Hepatocyte (in vitro differentiated cells): ENCODE measurements at regions not wholly inside any gene's neighbourhood (a gene's known extent, or its start where the extent isn't known, plus 50 kb on each side); places are given as distances from the start of the nearest gene placed in this dataset.

Source experiments
- EZH2 ChIP-seq: fragments of 200-600 bp; sonication (generic); IDR thresholded peaks from 2 replicates; pipeline ENCODE4 v1.6.1; 2016; ENCODE audit warnings: antibody characterized with exemption, mild to moderate bottlenecking, borderline replicate concordance
- TF ChIP-seq, protein P1 (sequence below): fragments of 200-600 bp; sonication (generic); IDR thresholded peaks from 2 replicates; pipeline ENCODE4 v1.5.1; 2016; ENCODE audit warnings: antibody characterized with exemption, mild to moderate bottlenecking; ENCODE audit not compliant: poor library complexity

DNA sequence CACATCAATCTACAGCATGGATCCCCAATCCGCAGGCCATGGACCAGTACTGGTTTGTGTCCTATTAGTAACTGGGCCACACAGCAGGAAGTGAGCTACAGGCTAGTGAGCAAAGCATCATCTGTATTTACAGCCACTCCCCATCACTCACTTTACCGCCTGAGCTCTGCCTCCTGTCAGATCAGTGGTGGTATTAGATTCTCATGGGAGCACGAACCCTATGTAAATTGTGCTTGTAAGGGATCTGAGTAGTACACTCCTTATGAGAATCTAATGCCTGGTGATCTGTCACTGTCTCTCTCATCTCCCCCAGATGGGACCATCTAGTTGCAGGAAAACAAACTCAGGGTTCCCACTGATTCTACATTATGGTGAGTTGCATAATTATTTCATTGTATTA lies 212.7 kb upstream of the FAM174A start:
- TF ChIP-seq, protein P1, sequence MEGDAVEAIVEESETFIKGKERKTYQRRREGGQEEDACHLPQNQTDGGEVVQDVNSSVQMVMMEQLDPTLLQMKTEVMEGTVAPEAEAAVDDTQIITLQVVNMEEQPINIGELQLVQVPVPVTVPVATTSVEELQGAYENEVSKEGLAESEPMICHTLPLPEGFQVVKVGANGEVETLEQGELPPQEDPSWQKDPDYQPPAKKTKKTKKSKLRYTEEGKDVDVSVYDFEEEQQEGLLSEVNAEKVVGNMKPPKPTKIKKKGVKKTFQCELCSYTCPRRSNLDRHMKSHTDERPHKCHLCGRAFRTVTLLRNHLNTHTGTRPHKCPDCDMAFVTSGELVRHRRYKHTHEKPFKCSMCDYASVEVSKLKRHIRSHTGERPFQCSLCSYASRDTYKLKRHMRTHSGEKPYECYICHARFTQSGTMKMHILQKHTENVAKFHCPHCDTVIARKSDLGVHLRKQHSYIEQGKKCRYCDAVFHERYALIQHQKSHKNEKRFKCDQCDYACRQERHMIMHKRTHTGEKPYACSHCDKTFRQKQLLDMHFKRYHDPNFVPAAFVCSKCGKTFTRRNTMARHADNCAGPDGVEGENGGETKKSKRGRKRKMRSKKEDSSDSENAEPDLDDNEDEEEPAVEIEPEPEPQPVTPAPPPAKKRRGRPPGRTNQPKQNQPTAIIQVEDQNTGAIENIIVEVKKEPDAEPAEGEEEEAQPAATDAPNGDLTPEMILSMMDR = no peak
- no peak for TF ChIP-seq EZH2
